DOHH2 (cell line): ENCODE measurements at regions not wholly inside any gene's neighbourhood (a gene's known extent, or its start where the extent isn't known, plus 50 kb on each side); places are given as distances from the start of the nearest gene placed in this dataset.

Experiments
- H3F3A ChIP-seq: fragments of 200-600 bp; sonication (generic), shearing (Covaris generic); 2 replicates; pipeline ENCODE4 v1.6.0; 2016; ENCODE audit warnings: antibody characterized with exemption, mild to moderate bottlenecking; ENCODE audit not compliant: control insufficient read depth, insufficient read depth
- H3K27ac ChIP-seq: fragments of 200-600 bp; sonication (generic); 2 replicates; pipeline ENCODE4 v1.5.1; 2014; ENCODE audit warnings: low read depth, mild to moderate bottlenecking, low read length, moderate library complexity
- H3K27me3 ChIP-seq: fragments of 200-600 bp; sonication (generic); 2 replicates; pipeline ENCODE4 v1.6.1; 2014; ENCODE audit warnings: mild to moderate bottlenecking, low read length, mixed read lengths; ENCODE audit not compliant: control insufficient read depth
- H3K36me3 ChIP-seq: fragments of 200-600 bp; sonication (generic); 2 replicates; pipeline ENCODE4 v1.6.1; 2014; ENCODE audit warnings: mild to moderate bottlenecking, low read length, moderate library complexity, mixed read lengths; ENCODE audit not compliant: control insufficient read depth
- H3K4me1 ChIP-seq: fragments of 200-600 bp; sonication (generic); 2 replicates; pipeline ENCODE4 v1.6.1; 2014; ENCODE audit warnings: mild to moderate bottlenecking, low read length, mixed read lengths; ENCODE audit not compliant: control insufficient read depth
- H3K4me2 ChIP-seq: fragments of 200-600 bp; sonication (generic); 2 replicates; pipeline ENCODE4 v1.6.0; 2014; ENCODE audit warnings: mild to moderate bottlenecking, low read length, moderate library complexity
- H3K4me3 ChIP-seq: fragments of 200-600 bp; sonication (generic); 2 replicates; pipeline ENCODE4 v1.5.1; 2014; ENCODE audit warnings: mild to moderate bottlenecking, low read length, mixed read lengths
- H3K79me2 ChIP-seq: fragments of 200-600 bp; sonication (generic); 2 replicates; pipeline ENCODE4 v1.6.1; 2014; ENCODE audit warnings: mild to moderate bottlenecking, low read length, mixed read lengths; ENCODE audit not compliant: control insufficient read depth
- H3K9me2 ChIP-seq: fragments of 200-600 bp; sonication (generic); replicated peaks from 2 replicates; pipeline ENCODE4 v1.6.1; 2014; ENCODE audit warnings: mild to moderate bottlenecking, low read length, mixed read lengths; ENCODE audit not compliant: control insufficient read depth
- H3K9me3 ChIP-seq: fragments of 200-600 bp; sonication (generic); 2 replicates; pipeline ENCODE4 v1.6.1; 2014; ENCODE audit warnings: antibody characterized with exemption, low read length, mixed read lengths; ENCODE audit not compliant: control insufficient read depth, insufficient read depth
- H4K20me1 ChIP-seq: fragments of 200-600 bp; sonication (generic); 2 replicates; pipeline ENCODE4 v1.6.0; 2014; ENCODE audit warnings: low read depth, mild to moderate bottlenecking, antibody characterized with exemption, low read length, moderate library complexity; ENCODE audit not compliant: control insufficient read depth, insufficient read depth
- CTCF ChIP-seq: fragments of 200-600 bp; sonication (generic); IDR thresholded peaks from one replicate; pipeline ENCODE4 v1.5.1; 2014; ENCODE audit warnings: antibody characterized with exemption, mild to moderate bottlenecking, low read depth, low read length; ENCODE audit not compliant: poor library complexity, severe bottlenecking
- EZH2phosphoT487 ChIP-seq: fragments of 200-600 bp; sonication (generic); IDR thresholded peaks from 2 replicates; pipeline ENCODE4 v1.6.1; 2017; ENCODE audit warnings: borderline replicate concordance, mild to moderate bottlenecking, antibody characterized with exemption, low read length, moderate library complexity, mixed read lengths

GRCh38 chr3:66823009-66823397, 175.1 kb upstream of the KBTBD8 start:
- no peaks in the 10 kb centered on the region for H3K9me2 ChIP-seq
- H3K4me3 ChIP-seq: no peak overlapping the region
- no peaks in the 10 kb centered on the region for H4K20me1 ChIP-seq
- H3K4me1 ChIP-seq: no peaks in the 10 kb centered on the region
- H3K9me3 ChIP-seq: no peaks in the 10 kb centered on the region
- H3K27ac ChIP-seq: no peak overlapping the region
- H3K4me2 ChIP-seq: no peak overlapping the region
- no peaks in the 10 kb centered on the region for H3F3A ChIP-seq
- no peaks in the 10 kb centered on the region for H3K79me2 ChIP-seq
- peaks cover 19% of the 10 kb centered on the region for H3K27me3 ChIP-seq
- no peak for TF ChIP-seq CTCF
- no peak for TF ChIP-seq EZH2phosphoT487
- H3K36me3 ChIP-seq: no peaks in the 10 kb centered on the region

- H3K9me3 ChIP-seq: no peaks in the 10 kb centered on the region
- peaks cover 17% of the 10 kb centered on the region for H3K27me3 ChIP-seq
- no peak overlapping the region for H3K27ac ChIP-seq
- H3K4me3 ChIP-seq: no peak overlapping the region
- no peaks in the 10 kb centered on the region for H3K36me3 ChIP-seq
- H3F3A ChIP-seq: no peaks in the 10 kb centered on the region
- no peaks in the 10 kb centered on the region for H4K20me1 ChIP-seq
- no peak for TF ChIP-seq EZH2phosphoT487
- TF ChIP-seq CTCF: no peak
- H3K79me2 ChIP-seq: no peaks in the 10 kb centered on the region
- H3K4me2 ChIP-seq: no peak overlapping the region
- H3K4me1 ChIP-seq: no peaks in the 10 kb centered on the region
- no peaks in the 10 kb centered on the region for H3K9me2 ChIP-seq
Measured at GRCh38 chr3:66823532-66823931, 174.6 kb upstream of the KBTBD8 start.

- Histone ChIP-seq H3K9me2 (no peaks in the 10 kb centered on the region), H4K20me1 (no peaks in the 10 kb centered on the region), H3K27ac (no peak overlapping the region), H3K4me1 (no peaks in the 10 kb centered on the region), H3K4me3 (no peak overlapping the region), H3K36me3 (no peaks in the 10 kb centered on the region), H3K4me2 (no peak overlapping the region), H3K79me2 (no peaks in the 10 kb centered on the region), H3K9me3 (no peaks in the 10 kb centered on the region), H3K27me3 (peaks cover 12% of the 10 kb centered on the region; the same call in 1 of the 2 replicates), H3F3A (no peaks in the 10 kb centered on the region)
- TF ChIP-seq CTCF (no peak), EZH2phosphoT487 (no peak)
Measured at GRCh38 chr3:66825375-66825774, 172.7 kb upstream of the KBTBD8 start.

- H4K20me1 ChIP-seq: no peaks in the 10 kb centered on the region
- no peaks in the 10 kb centered on the region for H3K36me3 ChIP-seq
- H3K9me3 ChIP-seq: no peaks in the 10 kb centered on the region
- TF ChIP-seq CTCF (no peak), EZH2phosphoT487 (no peak)
- no peaks in the 10 kb centered on the region for H3F3A ChIP-seq
- H3K27me3 ChIP-seq: peaks cover 20% of the 10 kb centered on the region; the same call in 1 of the 2 replicates
- H3K4me2 ChIP-seq: no peak overlapping the region
- no peaks in the 10 kb centered on the region for H3K4me1 ChIP-seq
- no peaks in the 10 kb centered on the region for H3K9me2 ChIP-seq
- no peak overlapping the region for H3K27ac ChIP-seq
- no peak overlapping the region for H3K4me3 ChIP-seq
- H3K79me2 ChIP-seq: no peaks in the 10 kb centered on the region
Measured at GRCh38 chr3:66827726-66828125, 170.4 kb upstream of the KBTBD8 start.
